ENCODE measurements at regions not wholly inside any gene's neighbourhood (a gene's known extent, or its start where the extent isn't known, plus 50 kb on each side); places are given as distances from the start of the nearest gene placed in this dataset.

DNA sequence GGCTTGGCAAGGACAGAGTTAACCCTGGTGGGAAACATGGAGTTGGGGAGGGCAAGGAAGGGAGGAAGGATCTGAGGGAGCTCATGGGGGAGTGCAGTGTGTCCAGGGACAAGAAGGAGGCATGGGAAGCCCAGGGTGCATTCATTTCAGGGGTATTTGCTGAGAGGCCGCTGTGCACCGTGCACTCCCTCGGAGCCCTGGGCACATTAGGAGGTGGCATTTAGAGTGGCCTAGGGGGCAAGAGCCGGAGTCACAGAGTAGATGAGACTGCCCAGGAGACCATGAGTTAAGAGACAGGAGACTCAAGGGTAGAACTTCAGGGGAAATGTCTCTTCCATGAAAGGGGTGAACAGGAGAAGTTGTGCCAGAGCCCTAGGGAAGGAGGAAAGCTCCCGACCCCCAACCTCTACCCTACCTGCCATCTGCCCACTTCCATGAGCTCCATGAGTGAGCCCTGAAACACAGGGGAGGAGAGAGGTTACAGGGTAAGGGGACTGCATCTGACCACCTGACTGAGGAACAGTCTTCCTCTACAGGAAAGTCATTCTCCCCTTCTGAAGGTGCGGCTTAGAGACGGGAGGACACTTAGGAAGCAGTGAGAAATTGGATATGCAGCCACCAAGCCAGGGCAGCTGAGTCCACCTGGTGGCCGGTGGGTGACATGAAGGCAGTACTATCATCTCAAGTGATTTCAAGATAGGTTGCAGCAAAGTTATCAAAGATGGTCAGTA, 58.5 kb upstream of the COPS8 start:
- DNase-seq (ENCODE audit: low read depth, low spot score), result peak; percentile 27
- H3K27ac ChIP-seq, result no peak overlapping the region

GRCh38 chr2:237027712-237028029, 58.0 kb upstream of the COPS8 start:
- DNase-seq (ENCODE audit: low read depth, low spot score), result no peak
- no peak overlapping the region for H3K27ac ChIP-seq

DNA sequence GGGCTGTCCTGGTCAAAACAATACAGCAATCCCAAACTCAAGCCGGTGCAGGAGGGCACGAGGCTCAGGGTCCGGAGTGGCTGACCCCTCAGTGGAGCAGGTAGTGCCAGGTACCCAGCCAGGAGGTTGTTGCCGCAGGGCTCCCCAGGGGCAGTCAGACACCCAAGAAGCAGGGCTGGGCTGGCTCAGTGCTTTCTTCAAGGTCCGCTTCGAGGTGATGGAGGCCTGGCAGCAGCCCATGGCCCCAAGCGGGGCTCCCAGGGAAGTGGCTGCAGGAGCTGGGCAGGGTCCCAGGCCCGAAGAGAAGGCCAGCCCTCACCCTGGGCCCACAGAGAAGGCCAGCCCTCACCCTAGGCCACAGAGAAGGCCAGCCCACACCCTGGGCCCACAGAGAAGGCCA, 55.3 kb upstream of the COPS8 start:
- DNase-seq (ENCODE audit: low read depth, low spot score), result no peak
- H3K27ac ChIP-seq, result no peak overlapping the region

- DNase-seq (ENCODE audit: low read depth, low spot score), result no peak
These were observed 52.1 kb upstream of the COPS8 start for GRCh38 chr2:237033536-237034060.

GRCh38 chr2:237035781-237036475, 49.8 kb upstream of the COPS8 start:
- no peak overlapping the region for H3K27ac ChIP-seq
- no peak for DNase-seq (ENCODE audit: low read depth, low spot score)

More at GRCh38 chr2:237033536-237034060, 52.1 kb upstream of the COPS8 start:
- H3K27ac ChIP-seq, result no peak overlapping the region

All from epithelial cell of prostate (primary cell).